Heart left ventricle (tissue), 13 donors: ENCODE measurements at regions not wholly inside any gene's neighbourhood (a gene's known extent, or its start where the extent isn't known, plus 50 kb on each side); places are given as distances from the start of the nearest gene placed in this dataset.

Source experiments
- POLR2A ChIP-seq, 2 donors: fragments of 450-650 bp; IDR thresholded peaks; one replicate each; pipeline ENCODE4 v1.6.1; 2017; ENCODE audit warnings: antibody characterized with exemption in 2 of 2, mild to moderate bottlenecking in 2 of 2, moderate library complexity in 2 of 2
- TF ChIP-seq, protein P1 (sequence below), 12 donors: fragments of 200-600 bp; sonication (generic) in 4 of 12; IDR thresholded peaks; one replicate each; pipeline versions ENCODE4 v1.5.0 to v1.8.0; 2018 to 2022; ENCODE audit warnings: antibody characterized with exemption in 12 of 12, mild to moderate bottlenecking in 5 of 12
- donor health status: ischemic (EF 13 %, LVEDD 7.1; RV severe dilation, severe dysfunction).
- donor health status: DM: no; HTN: yes; CAD: no.
- donor health status: DM: no; HTN: no; CAD: no.
- donor health status: ischemic (EF 25% LVEDD 6.9; RV normal size, moderate dysfunction).
- donor health status: ischemic (EF 25% LVEDD 5.7; RV mildly dilated, moderate dysfunction).
- donor health status: ischemic (EF 35%, LVEDD 5.7; RV mildly dilated, moderate dysfunction).
- donor health status: nonischemic (EF 11% LVEDD 7.7; RV severe dilation, severe dysfunction).
- donor health status: DM: yes; HTN: yes; CAD: no.
- donor health status: PGD.
- donor health status: ischemic (EF 29% LVEDD 5.4; RV normal size, mild dysfunction).
- donor health status: nonischemic (EF 23%, LVEDD 6.1; RV moderate dilation, normal function).

GRCh38 chr20:7078804-7079203, 311.3 kb downstream of the BMP2 start:
- no peak for TF ChIP-seq POLR2A (IDR thresholded peaks at IDR 0.05)
- TF ChIP-seq, protein P1, sequence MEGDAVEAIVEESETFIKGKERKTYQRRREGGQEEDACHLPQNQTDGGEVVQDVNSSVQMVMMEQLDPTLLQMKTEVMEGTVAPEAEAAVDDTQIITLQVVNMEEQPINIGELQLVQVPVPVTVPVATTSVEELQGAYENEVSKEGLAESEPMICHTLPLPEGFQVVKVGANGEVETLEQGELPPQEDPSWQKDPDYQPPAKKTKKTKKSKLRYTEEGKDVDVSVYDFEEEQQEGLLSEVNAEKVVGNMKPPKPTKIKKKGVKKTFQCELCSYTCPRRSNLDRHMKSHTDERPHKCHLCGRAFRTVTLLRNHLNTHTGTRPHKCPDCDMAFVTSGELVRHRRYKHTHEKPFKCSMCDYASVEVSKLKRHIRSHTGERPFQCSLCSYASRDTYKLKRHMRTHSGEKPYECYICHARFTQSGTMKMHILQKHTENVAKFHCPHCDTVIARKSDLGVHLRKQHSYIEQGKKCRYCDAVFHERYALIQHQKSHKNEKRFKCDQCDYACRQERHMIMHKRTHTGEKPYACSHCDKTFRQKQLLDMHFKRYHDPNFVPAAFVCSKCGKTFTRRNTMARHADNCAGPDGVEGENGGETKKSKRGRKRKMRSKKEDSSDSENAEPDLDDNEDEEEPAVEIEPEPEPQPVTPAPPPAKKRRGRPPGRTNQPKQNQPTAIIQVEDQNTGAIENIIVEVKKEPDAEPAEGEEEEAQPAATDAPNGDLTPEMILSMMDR (IDR thresholded peaks at IDR 0.05): no peak
